GM12878 (cell line): ENCODE measurements at regions not wholly inside any gene's neighbourhood (a gene's known extent, or its start where the extent isn't known, plus 50 kb on each side); places are given as distances from the start of the nearest gene placed in this dataset.

Experiments
- EZH2 ChIP-seq: IDR thresholded peaks from 2 replicates; pipeline ENCODE4 v1.6.1; 2012; ENCODE audit warnings: low read depth, mild to moderate bottlenecking, control low read depth, inconsistent platforms, low read length, borderline replicate concordance; ENCODE audit not compliant: control insufficient read depth
- IKZF2 ChIP-seq, 2 experiments: fragments of 450-650 bp; IDR thresholded peaks; 2 replicates each; pipeline ENCODE4 v1.6.1; 2017; ENCODE audit warnings: mild to moderate bottlenecking in 2 of 2, moderate library complexity in 2 of 2
- JUNB ChIP-seq: IDR thresholded peaks from 2 replicates; pipeline ENCODE4 v1.6.1; 2016; ENCODE audit warnings: antibody characterized with exemption, mild to moderate bottlenecking
- LARP7 ChIP-seq: fragments of 450-650 bp; IDR thresholded peaks from 2 replicates; pipeline ENCODE4 v1.6.1; 2017; ENCODE audit warnings: mild to moderate bottlenecking
- NFXL1 ChIP-seq: fragments of 450-650 bp; IDR thresholded peaks from 2 replicates; pipeline ENCODE4 v1.6.1; 2017; ENCODE audit warnings: antibody characterized with exemption, mild to moderate bottlenecking, borderline replicate concordance
- POLR2AphosphoS5 ChIP-seq: IDR thresholded peaks from 2 replicates; pipeline ENCODE4 v1.6.1; 2011; ENCODE audit warnings: mild to moderate bottlenecking, low read length, inconsistent platforms
- ZBTB4 ChIP-seq: fragments of 450-650 bp; formaldehyde crosslinking; IDR thresholded peaks from 2 replicates; pipeline ENCODE4 v1.4.0; 2022; ENCODE audit warnings: mild to moderate bottlenecking, moderate library complexity
- ZNF217 ChIP-seq: fragments of 450-650 bp; IDR thresholded peaks from 2 replicates; pipeline ENCODE4 v1.6.1; 2017; ENCODE audit warnings: antibody characterized with exemption, mild to moderate bottlenecking
- ZNF384 ChIP-seq: IDR thresholded peaks from 2 replicates; pipeline ENCODE4 v1.6.1; 2012; ENCODE audit warnings: low read depth, mild to moderate bottlenecking, low read length, improper control_type of control experiment, borderline replicate concordance
- TF ChIP-seq, protein P1 (sequence below): fragments of 450-650 bp; IDR thresholded peaks from 2 replicates; pipeline ENCODE4 v1.6.1; 2018; ENCODE audit warnings: mild to moderate bottlenecking, low read depth, moderate library complexity; ENCODE audit not compliant: partially characterized antibody
- TF ChIP-seq, protein P2 (sequence below): fragments of 450-650 bp; IDR thresholded peaks from 2 replicates; pipeline ENCODE4 v1.6.1; 2017; ENCODE audit warnings: low read depth, mild to moderate bottlenecking, moderate library complexity
- TF ChIP-seq, protein P3 (sequence below): fragments of 450-650 bp; IDR thresholded peaks from 2 replicates; pipeline ENCODE4 v1.6.1; 2016; ENCODE audit warnings: mild to moderate bottlenecking

GRCh38 chr5:56321236-56321881, 88.2 kb upstream of the ANKRD55 start (continued):
- TF ChIP-seq ZNF384 (no peak), JUNB (no peak), IKZF2 (IDR thresholded peaks at IDR 0.05) (no peak), NFXL1 (no peak), ZBTB4 (no peak), POLR2AphosphoS5 (no peak), EZH2 (no peak), ZNF217 (no peak), LARP7 (no peak)
- TF ChIP-seq, protein P1, sequence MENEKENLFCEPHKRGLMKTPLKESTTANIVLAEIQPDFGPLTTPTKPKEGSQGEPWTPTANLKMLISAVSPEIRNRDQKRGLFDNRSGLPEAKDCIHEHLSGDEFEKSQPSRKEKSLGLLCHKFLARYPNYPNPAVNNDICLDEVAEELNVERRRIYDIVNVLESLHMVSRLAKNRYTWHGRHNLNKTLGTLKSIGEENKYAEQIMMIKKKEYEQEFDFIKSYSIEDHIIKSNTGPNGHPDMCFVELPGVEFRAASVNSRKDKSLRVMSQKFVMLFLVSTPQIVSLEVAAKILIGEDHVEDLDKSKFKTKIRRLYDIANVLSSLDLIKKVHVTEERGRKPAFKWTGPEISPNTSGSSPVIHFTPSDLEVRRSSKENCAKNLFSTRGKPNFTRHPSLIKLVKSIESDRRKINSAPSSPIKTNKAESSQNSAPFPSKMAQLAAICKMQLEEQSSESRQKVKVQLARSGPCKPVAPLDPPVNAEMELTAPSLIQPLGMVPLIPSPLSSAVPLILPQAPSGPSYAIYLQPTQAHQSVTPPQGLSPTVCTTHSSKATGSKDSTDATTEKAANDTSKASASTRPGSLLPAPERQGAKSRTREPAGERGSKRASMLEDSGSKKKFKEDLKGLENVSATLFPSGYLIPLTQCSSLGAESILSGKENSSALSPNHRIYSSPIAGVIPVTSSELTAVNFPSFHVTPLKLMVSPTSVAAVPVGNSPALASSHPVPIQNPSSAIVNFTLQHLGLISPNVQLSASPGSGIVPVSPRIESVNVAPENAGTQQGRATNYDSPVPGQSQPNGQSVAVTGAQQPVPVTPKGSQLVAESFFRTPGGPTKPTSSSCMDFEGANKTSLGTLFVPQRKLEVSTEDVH: no peak
- TF ChIP-seq, protein P2, sequence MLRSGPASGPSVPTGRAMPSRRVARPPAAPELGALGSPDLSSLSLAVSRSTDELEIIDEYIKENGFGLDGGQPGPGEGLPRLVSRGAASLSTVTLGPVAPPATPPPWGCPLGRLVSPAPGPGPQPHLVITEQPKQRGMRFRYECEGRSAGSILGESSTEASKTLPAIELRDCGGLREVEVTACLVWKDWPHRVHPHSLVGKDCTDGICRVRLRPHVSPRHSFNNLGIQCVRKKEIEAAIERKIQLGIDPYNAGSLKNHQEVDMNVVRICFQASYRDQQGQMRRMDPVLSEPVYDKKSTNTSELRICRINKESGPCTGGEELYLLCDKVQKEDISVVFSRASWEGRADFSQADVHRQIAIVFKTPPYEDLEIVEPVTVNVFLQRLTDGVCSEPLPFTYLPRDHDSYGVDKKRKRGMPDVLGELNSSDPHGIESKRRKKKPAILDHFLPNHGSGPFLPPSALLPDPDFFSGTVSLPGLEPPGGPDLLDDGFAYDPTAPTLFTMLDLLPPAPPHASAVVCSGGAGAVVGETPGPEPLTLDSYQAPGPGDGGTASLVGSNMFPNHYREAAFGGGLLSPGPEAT: no peak
- TF ChIP-seq, protein P3, sequence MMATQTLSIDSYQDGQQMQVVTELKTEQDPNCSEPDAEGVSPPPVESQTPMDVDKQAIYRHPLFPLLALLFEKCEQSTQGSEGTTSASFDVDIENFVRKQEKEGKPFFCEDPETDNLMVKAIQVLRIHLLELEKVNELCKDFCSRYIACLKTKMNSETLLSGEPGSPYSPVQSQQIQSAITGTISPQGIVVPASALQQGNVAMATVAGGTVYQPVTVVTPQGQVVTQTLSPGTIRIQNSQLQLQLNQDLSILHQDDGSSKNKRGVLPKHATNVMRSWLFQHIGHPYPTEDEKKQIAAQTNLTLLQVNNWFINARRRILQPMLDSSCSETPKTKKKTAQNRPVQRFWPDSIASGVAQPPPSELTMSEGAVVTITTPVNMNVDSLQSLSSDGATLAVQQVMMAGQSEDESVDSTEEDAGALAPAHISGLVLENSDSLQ: no peak
